ENCODE measurements at regions not wholly inside any gene's neighbourhood (a gene's known extent, or its start where the extent isn't known, plus 50 kb on each side); places are given as distances from the start of the nearest gene placed in this dataset.

GRCh38 chr2:75787532-75788132, 76.9 kb upstream of the GCFC2 start:
- Histone ChIP-seq H3K4me3 (ENCODE audit: low read length in 2 of 2) (no peak overlapping the region), H2AK5ac (ENCODE audit: low read depth, low read length) (no peak overlapping the region), H3K4ac (ENCODE audit: low read length) (no peak overlapping the region), H2AFZ (ENCODE audit: low read length) (peak overlapping the region; percentile 65), H3K4me1 (ENCODE audit: control insufficient read depth in 2 of 2, insufficient read depth in 1 of 2, low read depth in 1 of 2, low read length in 2 of 2) (peaks cover 4 to 5% of the 10 kb centered on the region in 2 donors), H3K23ac (ENCODE audit: low read depth, low read length, poor library complexity) (no peak overlapping the region), H3K9ac (ENCODE audit: low read depth, low read length, poor library complexity) (no peak overlapping the region), H3K18ac (ENCODE audit: low read length) (no peak overlapping the region), H3K14ac (ENCODE audit: low read length) (no peak overlapping the region), H3K9me3 (replicated peaks in 1 of 2; ENCODE audit: control insufficient read depth in 2 of 2, insufficient read depth in 1 of 2, low read depth in 1 of 2, low read length in 2 of 2) (no peaks in the 10 kb centered on the region), H2BK15ac (ENCODE audit: low read length) (peak overlapping the region; percentile 8), H2BK12ac (ENCODE audit: low read length) (no peak overlapping the region), H3K4me2 (ENCODE audit: insufficient read depth, low read length, poor library complexity, severe bottlenecking) (no peak overlapping the region), H2BK5ac (ENCODE audit: low read length) (no peak overlapping the region), H3K36me3 (replicated peaks in 1 of 2; ENCODE audit: control insufficient read depth in 2 of 2, insufficient read depth in 2 of 2, low read length in 2 of 2) (no peaks in the 10 kb centered on the region), H3K79me1 (ENCODE audit: low read depth, low read length) (no peaks in the 10 kb centered on the region), H2BK120ac (ENCODE audit: low read depth, low read length) (no peak overlapping the region), H3K27ac (replicated peaks; ENCODE audit: low read length) (no peak overlapping the region), H3K27me3 (ENCODE audit: control insufficient read depth in 3 of 3, insufficient read depth in 3 of 3, low read depth in 1 of 3, low read length in 3 of 3) (no peaks in the 10 kb centered on the region), H4K8ac (ENCODE audit: low read depth, low read length) (no peak overlapping the region), H4K91ac (ENCODE audit: low read depth, low read length, poor library complexity) (no peak overlapping the region)
- peak; percentile 45 for DNase-seq (ENCODE audit: low spot score)
- WGBS, 2 donors (ENCODE audit: extremely low coverage in 2 of 2, insufficient read length in 2 of 2, insufficient replicate concordance in 1 of 2), result no CpG with 5 or more reads among the region's 5 CpGs

- Histone ChIP-seq H3K18ac (ENCODE audit: low read length) (no peak overlapping the region), H3K4me3 (ENCODE audit: low read length in 2 of 2) (no peak overlapping the region), H2BK15ac (ENCODE audit: low read length) (no peak overlapping the region), H3K36me3 (replicated peaks in 1 of 2; ENCODE audit: control insufficient read depth in 2 of 2, insufficient read depth in 2 of 2, low read length in 2 of 2) (no peaks in the 10 kb centered on the region), H3K9me3 (replicated peaks in 1 of 2; ENCODE audit: control insufficient read depth in 2 of 2, insufficient read depth in 1 of 2, low read depth in 1 of 2, low read length in 2 of 2) (peaks cover 0 to 2% of the 10 kb centered on the region in 2 donors), H3K9ac (ENCODE audit: low read depth, low read length, poor library complexity) (no peak overlapping the region), H3K79me1 (ENCODE audit: low read depth, low read length) (no peaks in the 10 kb centered on the region), H4K91ac (ENCODE audit: low read depth, low read length, poor library complexity) (no peak overlapping the region), H3K23ac (ENCODE audit: low read depth, low read length, poor library complexity) (no peak overlapping the region), H3K14ac (ENCODE audit: low read length) (no peak overlapping the region), H2BK12ac (ENCODE audit: low read length) (no peak overlapping the region), H3K27me3 (ENCODE audit: control insufficient read depth in 3 of 3, insufficient read depth in 3 of 3, low read depth in 1 of 3, low read length in 3 of 3) (no peaks in the 10 kb centered on the region), H3K4me1 (ENCODE audit: control insufficient read depth in 2 of 2, insufficient read depth in 1 of 2, low read depth in 1 of 2, low read length in 2 of 2) (no peaks in the 10 kb centered on the region), H2BK5ac (ENCODE audit: low read length) (no peak overlapping the region), H2BK120ac (ENCODE audit: low read depth, low read length) (no peak overlapping the region), H3K4ac (ENCODE audit: low read length) (no peak overlapping the region), H2AK5ac (ENCODE audit: low read depth, low read length) (no peak overlapping the region), H4K8ac (ENCODE audit: low read depth, low read length) (no peak overlapping the region), H2AFZ (ENCODE audit: low read length) (no peak overlapping the region), H3K27ac (replicated peaks; ENCODE audit: low read length) (no peak overlapping the region), H3K4me2 (ENCODE audit: insufficient read depth, low read length, poor library complexity, severe bottlenecking) (no peak overlapping the region)
- no CpG with 5 or more reads among the region's 3 CpGs for WGBS, 2 donors (ENCODE audit: extremely low coverage in 2 of 2, insufficient read length in 2 of 2, insufficient replicate concordance in 1 of 2)
- no peak for DNase-seq (ENCODE audit: low spot score)
Measured at GRCh38 chr2:75775311-75775823, 64.7 kb upstream of the GCFC2 start.

- H2AK5ac ChIP-seq (ENCODE audit: low read depth, low read length), result no peak overlapping the region
- no peak overlapping the region for H3K18ac ChIP-seq (ENCODE audit: low read length)
- no peak overlapping the region for H4K8ac ChIP-seq (ENCODE audit: low read depth, low read length)
- no peak overlapping the region for H2BK5ac ChIP-seq (ENCODE audit: low read length)
- no peak overlapping the region for H3K14ac ChIP-seq (ENCODE audit: low read length)
- H3K4me3 ChIP-seq (ENCODE audit: low read length in 2 of 2), result no peak overlapping the region
- DNase-seq (ENCODE audit: low spot score), result no peak
- H2BK15ac ChIP-seq (ENCODE audit: low read length), result no peak overlapping the region
- no peak overlapping the region for H3K9ac ChIP-seq (ENCODE audit: low read depth, low read length, poor library complexity)
- H3K79me1 ChIP-seq (ENCODE audit: low read depth, low read length), result no peaks in the 10 kb centered on the region
- H2BK120ac ChIP-seq (ENCODE audit: low read depth, low read length), result no peak overlapping the region
- no peaks in the 10 kb centered on the region for H3K9me3 ChIP-seq (replicated peaks in 1 of 2; ENCODE audit: control insufficient read depth in 2 of 2, insufficient read depth in 1 of 2, low read depth in 1 of 2, low read length in 2 of 2)
- H3K4me1 ChIP-seq (ENCODE audit: control insufficient read depth in 2 of 2, insufficient read depth in 1 of 2, low read depth in 1 of 2, low read length in 2 of 2), result no peaks in the 10 kb centered on the region
- no peak overlapping the region for H3K27ac ChIP-seq (replicated peaks; ENCODE audit: low read length)
- H3K4ac ChIP-seq (ENCODE audit: low read length), result no peak overlapping the region
- no CpG with 5 or more reads among the region's 5 CpGs for WGBS, 2 donors (ENCODE audit: extremely low coverage in 2 of 2, insufficient read length in 2 of 2, insufficient replicate concordance in 1 of 2)
- H3K27me3 ChIP-seq (ENCODE audit: control insufficient read depth in 3 of 3, insufficient read depth in 3 of 3, low read depth in 1 of 3, low read length in 3 of 3), result no peaks in the 10 kb centered on the region
- no peaks in the 10 kb centered on the region for H3K36me3 ChIP-seq (replicated peaks in 1 of 2; ENCODE audit: control insufficient read depth in 2 of 2, insufficient read depth in 2 of 2, low read length in 2 of 2)
- no peak overlapping the region for H2AFZ ChIP-seq (ENCODE audit: low read length)
- no peak overlapping the region for H3K23ac ChIP-seq (ENCODE audit: low read depth, low read length, poor library complexity)
- no peak overlapping the region for H3K4me2 ChIP-seq (ENCODE audit: insufficient read depth, low read length, poor library complexity, severe bottlenecking)
- no peak overlapping the region for H4K91ac ChIP-seq (ENCODE audit: low read depth, low read length, poor library complexity)
- no peak overlapping the region for H2BK12ac ChIP-seq (ENCODE audit: low read length)
Measured at GRCh38 chr2:75772908-75773630, 62.4 kb upstream of the GCFC2 start.

GRCh38 chr2:75765798-75766197, 55.1 kb upstream of the GCFC2 start:
- no peak overlapping the region for H3K9ac ChIP-seq (ENCODE audit: low read depth, low read length, poor library complexity)
- H3K27ac ChIP-seq (replicated peaks; ENCODE audit: low read length), result no peak overlapping the region
- H3K23ac ChIP-seq (ENCODE audit: low read depth, low read length, poor library complexity), result no peak overlapping the region
- H2BK120ac ChIP-seq (ENCODE audit: low read depth, low read length), result no peak overlapping the region
- H3K4me3 ChIP-seq (ENCODE audit: low read length in 2 of 2), result no peak overlapping the region
- no peak overlapping the region for H4K91ac ChIP-seq (ENCODE audit: low read depth, low read length, poor library complexity)
- no peaks in the 10 kb centered on the region for H3K4me1 ChIP-seq (ENCODE audit: control insufficient read depth in 2 of 2, insufficient read depth in 1 of 2, low read depth in 1 of 2, low read length in 2 of 2)
- no peak overlapping the region for H3K4me2 ChIP-seq (ENCODE audit: insufficient read depth, low read length, poor library complexity, severe bottlenecking)
- no peak overlapping the region for H3K4ac ChIP-seq (ENCODE audit: low read length)
- no peak overlapping the region for H2BK15ac ChIP-seq (ENCODE audit: low read length)
- H3K27me3 ChIP-seq (ENCODE audit: control insufficient read depth in 3 of 3, insufficient read depth in 3 of 3, low read depth in 1 of 3, low read length in 3 of 3), result no peaks in the 10 kb centered on the region
- no CpG with 5 or more reads among the region's 1 CpG for WGBS, 2 donors (ENCODE audit: extremely low coverage in 2 of 2, insufficient read length in 2 of 2, insufficient replicate concordance in 1 of 2)
- no peak overlapping the region for H2AFZ ChIP-seq (ENCODE audit: low read length)
- H2BK5ac ChIP-seq (ENCODE audit: low read length), result no peak overlapping the region
- H3K14ac ChIP-seq (ENCODE audit: low read length), result no peak overlapping the region
- H3K9me3 ChIP-seq (replicated peaks in 1 of 2; ENCODE audit: control insufficient read depth in 2 of 2, insufficient read depth in 1 of 2, low read depth in 1 of 2, low read length in 2 of 2), result no peaks in the 10 kb centered on the region
- no peaks in the 10 kb centered on the region for H3K36me3 ChIP-seq (replicated peaks in 1 of 2; ENCODE audit: control insufficient read depth in 2 of 2, insufficient read depth in 2 of 2, low read length in 2 of 2)
- no peaks in the 10 kb centered on the region for H3K79me1 ChIP-seq (ENCODE audit: low read depth, low read length)
- H3K18ac ChIP-seq (ENCODE audit: low read length), result no peak overlapping the region
- no peak overlapping the region for H4K8ac ChIP-seq (ENCODE audit: low read depth, low read length)
- DNase-seq (ENCODE audit: low spot score), result no peak
- no peak overlapping the region for H2BK12ac ChIP-seq (ENCODE audit: low read length)
- no peak overlapping the region for H2AK5ac ChIP-seq (ENCODE audit: low read depth, low read length)

All from neuronal stem cell (in vitro differentiated cells).